H9 (cell line): ENCODE measurements at regions not wholly inside any gene's neighbourhood (a gene's known extent, or its start where the extent isn't known, plus 50 kb on each side); places are given as distances from the start of the nearest gene placed in this dataset.

Experiments used
- DNase-seq: peaks from one replicate; pipeline ENCODE4 v3.0.0-alpha.2; 2017
- H2AFZ ChIP-seq: one replicate; pipeline ENCODE4 v1.6.1; 2013; ENCODE audit warnings: mild to moderate bottlenecking, low read length, control low read depth, moderate library complexity
- H2AK5ac ChIP-seq: 2 replicates; pipeline ENCODE4 v1.6.1; 2013; ENCODE audit warnings: low read length, control low read depth, mixed read lengths; ENCODE audit not compliant: insufficient read length
- H2BK120ac ChIP-seq: one replicate; pipeline ENCODE4 v1.6.1; 2013; ENCODE audit warnings: low read depth, mild to moderate bottlenecking, low read length, control low read depth, inconsistent platforms; ENCODE audit not compliant: poor library complexity, severe bottlenecking
- H2BK12ac ChIP-seq: 2 replicates; pipeline ENCODE4 v1.6.1; 2013; ENCODE audit warnings: low read length, control low read depth, mixed read lengths, low read depth; ENCODE audit not compliant: insufficient read length
- H2BK15ac ChIP-seq: 2 replicates; pipeline ENCODE4 v1.6.1; 2013; ENCODE audit warnings: low read depth, low read length, control low read depth
- H2BK20ac ChIP-seq: one replicate; pipeline ENCODE4 v1.6.1; 2013; ENCODE audit warnings: low read depth, mild to moderate bottlenecking, low read length, control low read depth, inconsistent platforms; ENCODE audit not compliant: poor library complexity, severe bottlenecking
- H2BK5ac ChIP-seq: 2 replicates; pipeline ENCODE4 v1.6.1; 2013; ENCODE audit warnings: low read length, control low read depth, mixed read lengths; ENCODE audit not compliant: insufficient read length
- H3K14ac ChIP-seq: 2 replicates; pipeline ENCODE4 v1.6.1; 2013; ENCODE audit warnings: low read length, control low read depth; ENCODE audit not compliant: insufficient read depth
- H3K18ac ChIP-seq: 2 replicates; pipeline ENCODE4 v1.6.1; 2013; ENCODE audit warnings: low read depth, mild to moderate bottlenecking, mixed read lengths, low read length, control low read depth; ENCODE audit not compliant: insufficient read length
- H3K23ac ChIP-seq: 2 replicates; pipeline ENCODE4 v1.6.1; 2013; ENCODE audit warnings: low read length, control low read depth, mixed read lengths, low read depth; ENCODE audit not compliant: insufficient read length
- H3K23me2 ChIP-seq: 2 replicates; pipeline ENCODE4 v1.6.1; 2013; ENCODE audit warnings: low read depth, mild to moderate bottlenecking, mixed read lengths, low read length, control low read depth; ENCODE audit not compliant: insufficient read length, poor library complexity, severe bottlenecking
- H3K27ac ChIP-seq: 2 replicates; pipeline ENCODE4 v1.5.1; 2013; ENCODE audit warnings: low read length, control low read depth, mixed read lengths, low read depth; ENCODE audit not compliant: insufficient read length
- H3K27me3 ChIP-seq: 2 replicates; pipeline ENCODE4 v1.6.1; 2013; ENCODE audit warnings: low read length, control low read depth, inconsistent platforms; ENCODE audit not compliant: insufficient read depth
- H3K4ac ChIP-seq: 2 replicates; pipeline ENCODE4 v1.6.1; 2013; ENCODE audit warnings: low read depth, mild to moderate bottlenecking, control low read depth, inconsistent platforms, low read length, moderate library complexity
- H3K4me1 ChIP-seq: 2 replicates; pipeline ENCODE4 v1.6.1; 2013; ENCODE audit warnings: low read length, control low read depth, inconsistent platforms; ENCODE audit not compliant: insufficient read depth
- H3K4me2 ChIP-seq: 2 replicates; pipeline ENCODE4 v1.6.1; 2013; ENCODE audit warnings: low read length, control low read depth, mixed read lengths; ENCODE audit not compliant: insufficient read length, insufficient read depth
- H3K56ac ChIP-seq: 2 replicates; pipeline ENCODE4 v1.6.1; 2013; ENCODE audit warnings: low read depth, mild to moderate bottlenecking, mixed read lengths, low read length, control low read depth; ENCODE audit not compliant: insufficient read length
- H3K79me1 ChIP-seq: 2 replicates; pipeline ENCODE4 v1.6.1; 2013; ENCODE audit warnings: low read depth, mild to moderate bottlenecking, moderate library complexity, low read length, control low read depth, inconsistent platforms; ENCODE audit not compliant: insufficient read depth, poor library complexity, severe bottlenecking
- H3K79me2 ChIP-seq: 2 replicates; pipeline ENCODE4 v1.6.1; 2013; ENCODE audit warnings: low read length, control low read depth, inconsistent platforms; ENCODE audit not compliant: insufficient read depth
- H3K9ac ChIP-seq: 2 replicates; pipeline ENCODE4 v1.6.1; 2013; ENCODE audit warnings: low read length, control low read depth, mixed read lengths; ENCODE audit not compliant: insufficient read length; ENCODE audit errors: extremely low read depth
- H3K9me3 ChIP-seq: one replicate; pipeline ENCODE4 v1.6.1; 2013; ENCODE audit warnings: low read depth, low read length, inconsistent platforms; ENCODE audit not compliant: control insufficient read depth
- H3T11ph ChIP-seq: one replicate; pipeline ENCODE4 v1.6.1; 2013; ENCODE audit warnings: mild to moderate bottlenecking, low read length, control low read depth, inconsistent platforms
- H4K20me1 ChIP-seq: one replicate; pipeline ENCODE4 v1.6.1; 2013; ENCODE audit not compliant: control insufficient read depth, insufficient read length, insufficient read depth
- H4K5ac ChIP-seq: 2 replicates; pipeline ENCODE4 v1.6.1; 2013; ENCODE audit warnings: low read depth, mild to moderate bottlenecking, mixed read lengths, low read length, control low read depth; ENCODE audit not compliant: insufficient read length
- H4K8ac ChIP-seq: replicated peaks from 2 replicates; pipeline ENCODE4 v1.6.1; 2013; ENCODE audit warnings: low read length, control low read depth, mixed read lengths, low read depth; ENCODE audit not compliant: insufficient read length
- H4K91ac ChIP-seq: 2 replicates; pipeline ENCODE4 v1.6.1; 2013; ENCODE audit warnings: low read depth, mild to moderate bottlenecking, moderate library complexity, mixed read lengths, low read length, control low read depth; ENCODE audit not compliant: insufficient read length
- H3K27ac Mint-ChIP-seq, 3 experiments: 2 replicates in 2 of 3; 3 replicates in 1 of 3; pipeline ENCODE4 v1.8.0; 2020 to 2021; ENCODE audit warnings: mixed read lengths in 3 of 3, mild to moderate bottlenecking in 1 of 3, moderate library complexity in 1 of 3
- H3K27me3 Mint-ChIP-seq: 2 replicates; pipeline ENCODE4 v1.8.0; 2021; ENCODE audit warnings: low read depth, mild to moderate bottlenecking, moderate library complexity, mixed read lengths
- H3K36me3 Mint-ChIP-seq, 3 experiments: 2 replicates in 2 of 3; 3 replicates in 1 of 3; pipeline ENCODE4 v1.8.0; 2020 to 2021; ENCODE audit warnings: low read depth in 3 of 3, mixed read lengths in 3 of 3; ENCODE audit not compliant: insufficient read depth in 1 of 3
- H3K4me1 Mint-ChIP-seq, 2 experiments: 2 replicates each; pipeline ENCODE4 v1.8.0; 2020; ENCODE audit warnings: mixed read lengths in 2 of 2
- H3K4me3 Mint-ChIP-seq, 2 experiments: 2 replicates in 1 of 2; 3 replicates in 1 of 2; pipeline ENCODE4 v1.8.0; 2020 to 2021; ENCODE audit warnings: mild to moderate bottlenecking in 2 of 2, mixed read lengths in 2 of 2, moderate library complexity in 1 of 2
- H3K9me3 Mint-ChIP-seq, 2 experiments: 2 replicates in 1 of 2; 3 replicates in 1 of 2; pipeline ENCODE4 v1.8.0; 2020; ENCODE audit warnings: mild to moderate bottlenecking in 2 of 2, mixed read lengths in 2 of 2, moderate library complexity in 1 of 2
- TF ChIP-seq, protein P1 (sequence below): fragments of 200-600 bp; sonication (generic); conservative IDR thresholded peaks from 3 replicates; pipeline ENCODE4 v1.8.0; 2021; ENCODE audit warnings: antibody characterized with exemption, mild to moderate bottlenecking

DNA sequence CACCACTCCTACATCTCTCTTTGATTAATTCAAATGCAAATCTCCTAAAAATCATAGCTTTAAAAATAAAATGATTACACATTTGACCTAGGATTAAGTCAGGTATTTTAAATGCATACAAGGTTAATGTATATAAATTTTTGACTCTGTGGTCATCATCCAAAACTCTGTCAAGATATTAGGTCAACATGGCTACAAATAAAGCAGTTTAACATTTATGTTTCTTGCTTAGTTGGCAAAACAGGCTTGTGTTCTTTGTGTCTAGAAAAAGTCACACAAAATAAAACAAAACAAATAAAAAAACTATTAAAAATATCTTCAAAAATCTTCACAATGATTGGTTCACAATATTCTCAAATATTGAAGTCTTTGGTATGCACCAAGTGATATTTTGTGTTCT is 473.2 kb downstream of the LRFN5 start:
- no peak overlapping the region for H3K27ac Mint-ChIP-seq
- Histone ChIP-seq H4K91ac (no peak overlapping the region), H3K4ac (no peak overlapping the region), H3K18ac (no peak overlapping the region), H3K27me3 (no peaks in the 10 kb centered on the region), H2BK20ac (no peak overlapping the region), H3K27ac (no peak overlapping the region), H2BK15ac (no peak overlapping the region), H2BK12ac (no peak overlapping the region), H2AK5ac (no peak overlapping the region), H3K23ac (no peak overlapping the region), H3K56ac (no peak overlapping the region), H3K79me2 (no peaks in the 10 kb centered on the region), H3K79me1 (no peaks in the 10 kb centered on the region), H3K9me3 (no peaks in the 10 kb centered on the region), H3K23me2 (no peaks in the 10 kb centered on the region), H3K4me2 (no peak overlapping the region), H2AFZ (no peak overlapping the region), H3K9ac (no peak overlapping the region), H3T11ph (no peak overlapping the region), H2BK5ac (no peak overlapping the region), H3K4me1 (no peaks in the 10 kb centered on the region), H2BK120ac (no peak overlapping the region), H4K20me1 (no peaks in the 10 kb centered on the region), H4K5ac (no peak overlapping the region), H3K14ac (no peak overlapping the region), H4K8ac (no peak overlapping the region)
- H3K4me3 Mint-ChIP-seq = no peak overlapping the region
- H3K27me3 Mint-ChIP-seq = no peaks in the 10 kb centered on the region
- H3K36me3 Mint-ChIP-seq = no peaks in the 10 kb centered on the region
- H3K9me3 Mint-ChIP-seq = no peaks in the 10 kb centered on the region
- no peaks in the 10 kb centered on the region for H3K4me1 Mint-ChIP-seq
- TF ChIP-seq, protein P1, sequence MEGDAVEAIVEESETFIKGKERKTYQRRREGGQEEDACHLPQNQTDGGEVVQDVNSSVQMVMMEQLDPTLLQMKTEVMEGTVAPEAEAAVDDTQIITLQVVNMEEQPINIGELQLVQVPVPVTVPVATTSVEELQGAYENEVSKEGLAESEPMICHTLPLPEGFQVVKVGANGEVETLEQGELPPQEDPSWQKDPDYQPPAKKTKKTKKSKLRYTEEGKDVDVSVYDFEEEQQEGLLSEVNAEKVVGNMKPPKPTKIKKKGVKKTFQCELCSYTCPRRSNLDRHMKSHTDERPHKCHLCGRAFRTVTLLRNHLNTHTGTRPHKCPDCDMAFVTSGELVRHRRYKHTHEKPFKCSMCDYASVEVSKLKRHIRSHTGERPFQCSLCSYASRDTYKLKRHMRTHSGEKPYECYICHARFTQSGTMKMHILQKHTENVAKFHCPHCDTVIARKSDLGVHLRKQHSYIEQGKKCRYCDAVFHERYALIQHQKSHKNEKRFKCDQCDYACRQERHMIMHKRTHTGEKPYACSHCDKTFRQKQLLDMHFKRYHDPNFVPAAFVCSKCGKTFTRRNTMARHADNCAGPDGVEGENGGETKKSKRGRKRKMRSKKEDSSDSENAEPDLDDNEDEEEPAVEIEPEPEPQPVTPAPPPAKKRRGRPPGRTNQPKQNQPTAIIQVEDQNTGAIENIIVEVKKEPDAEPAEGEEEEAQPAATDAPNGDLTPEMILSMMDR = no peak
- no peak for DNase-seq
